ENCODE measurements at regions not wholly inside any gene's neighbourhood (a gene's known extent, or its start where the extent isn't known, plus 50 kb on each side); places are given as distances from the start of the nearest gene placed in this dataset.
A peak's percentile ranks its signal among the peaks of the same experiment; 100 is the strongest.

- H3K23ac ChIP-seq (ENCODE audit: low read length): no peak overlapping the region
- H4K12ac ChIP-seq (ENCODE audit: low read depth, low read length): no peak overlapping the region
- H4K91ac ChIP-seq (ENCODE audit: low read depth, low read length): no peak overlapping the region
- H3K4me1 ChIP-seq (ENCODE audit: control insufficient read depth in 1 of 2, insufficient read depth in 2 of 2, low read length in 2 of 2): peaks cover 3 to 8% of the 10 kb centered on the region in 2 experiments
- DNase-seq: peak in 1 of 2 donors; percentile 27
- H3K14ac ChIP-seq (ENCODE audit: low read length): no peak overlapping the region
- no peaks in the 10 kb centered on the region for H3K79me2 ChIP-seq (ENCODE audit: control insufficient read depth, insufficient read depth, low read length, poor library complexity)
- H2BK120ac ChIP-seq (ENCODE audit: insufficient read depth, low read length, poor library complexity): no peak overlapping the region
- no peak overlapping the region for H2AFZ ChIP-seq (ENCODE audit: insufficient read depth, low read length, poor library complexity)
- no peak overlapping the region for H3K4ac ChIP-seq (ENCODE audit: low read depth, low read length)
- no peak overlapping the region for H2AK5ac ChIP-seq (ENCODE audit: low read length)
- no peaks in the 10 kb centered on the region for H3K9me3 ChIP-seq (ENCODE audit: insufficient read depth, low read depth, low read length)
- no peak overlapping the region for H3K4me2 ChIP-seq (ENCODE audit: low read length)
- H3K27ac ChIP-seq (ENCODE audit: low read depth, low read length): no peak overlapping the region
- H3K9ac ChIP-seq (ENCODE audit: low read length): no peak overlapping the region
- H4K8ac ChIP-seq (ENCODE audit: low read depth, low read length): no peak overlapping the region
- no peaks in the 10 kb centered on the region for H3K27me3 ChIP-seq (ENCODE audit: insufficient read depth, low read length)
- no peak overlapping the region for H2BK12ac ChIP-seq (ENCODE audit: low read length)
- no peak overlapping the region for H3K18ac ChIP-seq (ENCODE audit: low read length)
- no peak overlapping the region for H2BK5ac ChIP-seq (ENCODE audit: low read depth, low read length, poor library complexity)
- H3K4me3 ChIP-seq (ENCODE audit: low read depth, low read length): no peak overlapping the region
- H3K79me1 ChIP-seq (ENCODE audit: low read length): no peaks in the 10 kb centered on the region
- no peaks in the 10 kb centered on the region for H3K36me3 ChIP-seq (ENCODE audit: control insufficient read depth in 1 of 2, insufficient read depth in 2 of 2, low read length in 2 of 2)
- no CpG with 5 or more reads among the region's 1 CpG for WGBS (ENCODE audit: extremely low coverage, insufficient coverage, insufficient read length)
Measured at GRCh38 chr5:67265951-67266350, 69.4 kb upstream of the CD180 start.

GRCh38 chr5:67263656-67264408 lies 67.2 kb upstream of the CD180 start:
- H3K14ac ChIP-seq (ENCODE audit: low read length): no peak overlapping the region
- H4K8ac ChIP-seq (ENCODE audit: low read depth, low read length): no peak overlapping the region
- H3K4me1 ChIP-seq (ENCODE audit: control insufficient read depth in 1 of 2, insufficient read depth in 2 of 2, low read length in 2 of 2): peaks cover 3 to 8% of the 10 kb centered on the region in 2 experiments
- H2AK5ac ChIP-seq (ENCODE audit: low read length): no peak overlapping the region
- no peak overlapping the region for H3K9ac ChIP-seq (ENCODE audit: low read length)
- no peak overlapping the region for H2AFZ ChIP-seq (ENCODE audit: insufficient read depth, low read length, poor library complexity)
- no peak overlapping the region for H4K91ac ChIP-seq (ENCODE audit: low read depth, low read length)
- no peak overlapping the region for H4K12ac ChIP-seq (ENCODE audit: low read depth, low read length)
- H3K4me2 ChIP-seq (ENCODE audit: low read length): no peak overlapping the region
- no peaks in the 10 kb centered on the region for H3K79me2 ChIP-seq (ENCODE audit: control insufficient read depth, insufficient read depth, low read length, poor library complexity)
- no peak overlapping the region for H2BK5ac ChIP-seq (ENCODE audit: low read depth, low read length, poor library complexity)
- H3K9me3 ChIP-seq (ENCODE audit: insufficient read depth, low read depth, low read length): no peaks in the 10 kb centered on the region
- H3K36me3 ChIP-seq (ENCODE audit: control insufficient read depth in 1 of 2, insufficient read depth in 2 of 2, low read length in 2 of 2): no peaks in the 10 kb centered on the region
- no peak overlapping the region for H3K4me3 ChIP-seq (ENCODE audit: low read depth, low read length)
- no peak overlapping the region for H3K4ac ChIP-seq (ENCODE audit: low read depth, low read length)
- H2BK12ac ChIP-seq (ENCODE audit: low read length): no peak overlapping the region
- H3K18ac ChIP-seq (ENCODE audit: low read length): no peak overlapping the region
- no peaks in the 10 kb centered on the region for H3K27me3 ChIP-seq (ENCODE audit: insufficient read depth, low read length)
- H3K23ac ChIP-seq (ENCODE audit: low read length): no peak overlapping the region
- H3K27ac ChIP-seq (ENCODE audit: low read depth, low read length): no peak overlapping the region
- no peak overlapping the region for H2BK120ac ChIP-seq (ENCODE audit: insufficient read depth, low read length, poor library complexity)
- H3K79me1 ChIP-seq (ENCODE audit: low read length): no peaks in the 10 kb centered on the region
- WGBS (ENCODE audit: extremely low coverage, insufficient coverage, insufficient read length): no CpG with 5 or more reads among the region's 4 CpGs
- DNase-seq: no peak

- H3K4me2 ChIP-seq (ENCODE audit: low read length): no peak overlapping the region
- H4K12ac ChIP-seq (ENCODE audit: low read depth, low read length): no peak overlapping the region
Measured at GRCh38 chr5:67262956-67263355, 66.4 kb upstream of the CD180 start.

GRCh38 chr5:67262206-67262605 lies 65.6 kb upstream of the CD180 start:
- H3K79me1 ChIP-seq (ENCODE audit: low read length): no peaks in the 10 kb centered on the region
- no peaks in the 10 kb centered on the region for H3K27me3 ChIP-seq (ENCODE audit: insufficient read depth, low read length)
- H3K23ac ChIP-seq (ENCODE audit: low read length): no peak overlapping the region
- DNase-seq: peak in 1 of 2 donors; percentile 71
- H3K27ac ChIP-seq (ENCODE audit: low read depth, low read length): no peak overlapping the region
- no peak overlapping the region for H3K18ac ChIP-seq (ENCODE audit: low read length)
- H3K9ac ChIP-seq (ENCODE audit: low read length): no peak overlapping the region
- H4K8ac ChIP-seq (ENCODE audit: low read depth, low read length): no peak overlapping the region
- no peak overlapping the region for H2BK5ac ChIP-seq (ENCODE audit: low read depth, low read length, poor library complexity)
- H2AFZ ChIP-seq (ENCODE audit: insufficient read depth, low read length, poor library complexity): no peak overlapping the region
- H3K4me3 ChIP-seq (ENCODE audit: low read depth, low read length): no peak overlapping the region
- no peak overlapping the region for H4K91ac ChIP-seq (ENCODE audit: low read depth, low read length)
- H3K4me1 ChIP-seq (ENCODE audit: control insufficient read depth in 1 of 2, insufficient read depth in 2 of 2, low read length in 2 of 2): no peaks in the 10 kb centered on the region
- H3K79me2 ChIP-seq (ENCODE audit: control insufficient read depth, insufficient read depth, low read length, poor library complexity): no peaks in the 10 kb centered on the region
- no peak overlapping the region for H2BK12ac ChIP-seq (ENCODE audit: low read length)
- H4K12ac ChIP-seq (ENCODE audit: low read depth, low read length): no peak overlapping the region
- WGBS (ENCODE audit: extremely low coverage, insufficient coverage, insufficient read length): no CpG with 5 or more reads among the region's 5 CpGs
- no peak overlapping the region for H2BK120ac ChIP-seq (ENCODE audit: insufficient read depth, low read length, poor library complexity)
- no peak overlapping the region for H2AK5ac ChIP-seq (ENCODE audit: low read length)
- H3K36me3 ChIP-seq (ENCODE audit: control insufficient read depth in 1 of 2, insufficient read depth in 2 of 2, low read length in 2 of 2): no peaks in the 10 kb centered on the region
- no peak overlapping the region for H3K14ac ChIP-seq (ENCODE audit: low read length)
- H3K4ac ChIP-seq (ENCODE audit: low read depth, low read length): no peak overlapping the region
- H3K9me3 ChIP-seq (ENCODE audit: insufficient read depth, low read depth, low read length): no peaks in the 10 kb centered on the region
- no peak overlapping the region for H3K4me2 ChIP-seq (ENCODE audit: low read length)

More at GRCh38 chr5:67262956-67263355, 66.4 kb upstream of the CD180 start:
- Histone ChIP-seq H3K14ac (ENCODE audit: low read length) (no peak overlapping the region), H2AFZ (ENCODE audit: insufficient read depth, low read length, poor library complexity) (no peak overlapping the region), H3K27ac (ENCODE audit: low read depth, low read length) (no peak overlapping the region), H3K18ac (ENCODE audit: low read length) (no peak overlapping the region), H2BK120ac (ENCODE audit: insufficient read depth, low read length, poor library complexity) (no peak overlapping the region), H3K9ac (ENCODE audit: low read length) (no peak overlapping the region), H3K79me2 (ENCODE audit: control insufficient read depth, insufficient read depth, low read length, poor library complexity) (no peaks in the 10 kb centered on the region), H3K9me3 (ENCODE audit: insufficient read depth, low read depth, low read length) (no peaks in the 10 kb centered on the region), H3K23ac (ENCODE audit: low read length) (no peak overlapping the region), H2BK12ac (ENCODE audit: low read length) (no peak overlapping the region), H2AK5ac (ENCODE audit: low read length) (no peak overlapping the region), H4K8ac (ENCODE audit: low read depth, low read length) (no peak overlapping the region), H3K4ac (ENCODE audit: low read depth, low read length) (no peak overlapping the region), H4K91ac (ENCODE audit: low read depth, low read length) (no peak overlapping the region), H3K4me3 (ENCODE audit: low read depth, low read length) (no peak overlapping the region), H3K4me1 (ENCODE audit: control insufficient read depth in 1 of 2, insufficient read depth in 2 of 2, low read length in 2 of 2) (peaks cover 3 to 4% of the 10 kb centered on the region in 2 experiments), H3K27me3 (ENCODE audit: insufficient read depth, low read length) (no peaks in the 10 kb centered on the region), H3K36me3 (ENCODE audit: control insufficient read depth in 1 of 2, insufficient read depth in 2 of 2, low read length in 2 of 2) (no peaks in the 10 kb centered on the region), H3K79me1 (ENCODE audit: low read length) (no peaks in the 10 kb centered on the region), H2BK5ac (ENCODE audit: low read depth, low read length, poor library complexity) (no peak overlapping the region)
- DNase-seq: no peak
